ENCODE measurements at regions not wholly inside any gene's neighbourhood (a gene's known extent, or its start where the extent isn't known, plus 50 kb on each side); places are given as distances from the start of the nearest gene placed in this dataset.
"Not testable (repeated sequence)": the region's sequence is repeated elsewhere in the genome, so short reads cannot be mapped to it uniquely, and the experiment has no call there.

DNA sequence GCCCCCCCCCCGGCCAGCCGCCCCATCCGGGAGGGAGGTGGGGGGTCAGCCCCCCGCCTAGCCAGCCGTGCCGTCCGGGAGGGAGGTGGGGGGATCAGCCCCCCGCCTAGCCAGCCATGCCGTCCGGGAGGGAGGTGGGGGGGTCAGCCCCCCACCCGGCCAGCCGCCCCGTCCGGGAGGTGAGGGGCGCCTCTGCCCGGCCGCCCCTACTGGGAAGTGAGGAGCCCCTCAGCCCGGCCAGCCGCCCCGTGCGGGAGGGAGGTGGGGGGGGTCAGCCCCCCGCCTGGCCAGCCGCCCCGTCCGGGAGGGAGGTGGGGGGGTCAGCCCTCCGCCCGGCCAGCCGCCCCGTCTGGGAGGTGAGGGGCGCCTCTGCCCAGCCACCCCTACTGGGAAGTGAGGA is 150.4 kb upstream of the ALDH1B1 start:
- TF ChIP-seq, protein P1, sequence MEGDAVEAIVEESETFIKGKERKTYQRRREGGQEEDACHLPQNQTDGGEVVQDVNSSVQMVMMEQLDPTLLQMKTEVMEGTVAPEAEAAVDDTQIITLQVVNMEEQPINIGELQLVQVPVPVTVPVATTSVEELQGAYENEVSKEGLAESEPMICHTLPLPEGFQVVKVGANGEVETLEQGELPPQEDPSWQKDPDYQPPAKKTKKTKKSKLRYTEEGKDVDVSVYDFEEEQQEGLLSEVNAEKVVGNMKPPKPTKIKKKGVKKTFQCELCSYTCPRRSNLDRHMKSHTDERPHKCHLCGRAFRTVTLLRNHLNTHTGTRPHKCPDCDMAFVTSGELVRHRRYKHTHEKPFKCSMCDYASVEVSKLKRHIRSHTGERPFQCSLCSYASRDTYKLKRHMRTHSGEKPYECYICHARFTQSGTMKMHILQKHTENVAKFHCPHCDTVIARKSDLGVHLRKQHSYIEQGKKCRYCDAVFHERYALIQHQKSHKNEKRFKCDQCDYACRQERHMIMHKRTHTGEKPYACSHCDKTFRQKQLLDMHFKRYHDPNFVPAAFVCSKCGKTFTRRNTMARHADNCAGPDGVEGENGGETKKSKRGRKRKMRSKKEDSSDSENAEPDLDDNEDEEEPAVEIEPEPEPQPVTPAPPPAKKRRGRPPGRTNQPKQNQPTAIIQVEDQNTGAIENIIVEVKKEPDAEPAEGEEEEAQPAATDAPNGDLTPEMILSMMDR (IDR thresholded peaks at IDR 0.05; ENCODE audit: insufficient read depth, low read length, poor library complexity, severe bottlenecking): not testable (repeated sequence)
- TF ChIP-seq EZH2phosphoT487 (conservative IDR thresholded peaks at IDR 0.05; ENCODE audit: low read length): not testable (repeated sequence)

All from SU-DHL-6 (cell line).